B cell (primary cell): ENCODE measurements at regions not wholly inside any gene's neighbourhood (a gene's known extent, or its start where the extent isn't known, plus 50 kb on each side); places are given as distances from the start of the nearest gene placed in this dataset.

Experiments
- EZH2 ChIP-seq: IDR thresholded peaks from 2 replicates; pipeline ENCODE4 v1.6.1; 2012; ENCODE audit warnings: borderline replicate concordance, low read depth, mild to moderate bottlenecking, moderate library complexity, low read length; ENCODE audit not compliant: insufficient read depth, poor library complexity, severe bottlenecking
- TF ChIP-seq, protein P1 (sequence below): fragments of 200-600 bp; IDR thresholded peaks from one replicate; pipeline ENCODE4 v1.8.0; 2022; ENCODE audit warnings: antibody characterized with exemption, mild to moderate bottlenecking

DNA sequence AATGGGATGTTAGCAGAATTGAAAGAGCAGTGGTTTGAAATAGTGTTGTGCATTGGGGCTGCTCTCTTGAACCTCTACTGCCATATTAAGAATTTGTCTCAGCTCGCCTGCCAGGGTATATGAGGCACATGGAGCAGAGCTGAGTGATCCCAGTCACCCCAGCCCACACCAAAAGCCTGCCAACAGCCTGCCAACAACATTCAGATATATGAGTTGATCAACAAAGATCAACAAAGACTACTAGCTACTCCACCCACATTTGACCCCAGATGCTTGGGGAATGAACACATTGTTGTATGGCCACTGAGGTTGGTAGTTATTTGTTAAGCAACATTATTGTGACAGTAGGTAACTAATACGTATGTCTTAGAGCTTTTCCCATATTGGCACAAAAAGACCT lies 570.9 kb upstream of the IL12A start:
- TF ChIP-seq, protein P1, sequence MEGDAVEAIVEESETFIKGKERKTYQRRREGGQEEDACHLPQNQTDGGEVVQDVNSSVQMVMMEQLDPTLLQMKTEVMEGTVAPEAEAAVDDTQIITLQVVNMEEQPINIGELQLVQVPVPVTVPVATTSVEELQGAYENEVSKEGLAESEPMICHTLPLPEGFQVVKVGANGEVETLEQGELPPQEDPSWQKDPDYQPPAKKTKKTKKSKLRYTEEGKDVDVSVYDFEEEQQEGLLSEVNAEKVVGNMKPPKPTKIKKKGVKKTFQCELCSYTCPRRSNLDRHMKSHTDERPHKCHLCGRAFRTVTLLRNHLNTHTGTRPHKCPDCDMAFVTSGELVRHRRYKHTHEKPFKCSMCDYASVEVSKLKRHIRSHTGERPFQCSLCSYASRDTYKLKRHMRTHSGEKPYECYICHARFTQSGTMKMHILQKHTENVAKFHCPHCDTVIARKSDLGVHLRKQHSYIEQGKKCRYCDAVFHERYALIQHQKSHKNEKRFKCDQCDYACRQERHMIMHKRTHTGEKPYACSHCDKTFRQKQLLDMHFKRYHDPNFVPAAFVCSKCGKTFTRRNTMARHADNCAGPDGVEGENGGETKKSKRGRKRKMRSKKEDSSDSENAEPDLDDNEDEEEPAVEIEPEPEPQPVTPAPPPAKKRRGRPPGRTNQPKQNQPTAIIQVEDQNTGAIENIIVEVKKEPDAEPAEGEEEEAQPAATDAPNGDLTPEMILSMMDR, result no peak
- no peak for TF ChIP-seq EZH2
